H9 (cell line): ENCODE measurements at regions not wholly inside any gene's neighbourhood (a gene's known extent, or its start where the extent isn't known, plus 50 kb on each side); places are given as distances from the start of the nearest gene placed in this dataset.

Experiments
- DNase-seq: peaks from one replicate; pipeline ENCODE4 v3.0.0-alpha.2; 2017
- H2AFZ ChIP-seq: one replicate; pipeline ENCODE4 v1.6.1; 2013; ENCODE audit warnings: mild to moderate bottlenecking, low read length, control low read depth, moderate library complexity
- H2AK5ac ChIP-seq: 2 replicates; pipeline ENCODE4 v1.6.1; 2013; ENCODE audit warnings: low read length, control low read depth, mixed read lengths; ENCODE audit not compliant: insufficient read length
- H2BK120ac ChIP-seq: one replicate; pipeline ENCODE4 v1.6.1; 2013; ENCODE audit warnings: low read depth, mild to moderate bottlenecking, low read length, control low read depth, inconsistent platforms; ENCODE audit not compliant: poor library complexity, severe bottlenecking
- H2BK12ac ChIP-seq: 2 replicates; pipeline ENCODE4 v1.6.1; 2013; ENCODE audit warnings: low read length, control low read depth, mixed read lengths, low read depth; ENCODE audit not compliant: insufficient read length
- H2BK15ac ChIP-seq: 2 replicates; pipeline ENCODE4 v1.6.1; 2013; ENCODE audit warnings: low read depth, low read length, control low read depth
- H2BK20ac ChIP-seq: one replicate; pipeline ENCODE4 v1.6.1; 2013; ENCODE audit warnings: low read depth, mild to moderate bottlenecking, low read length, control low read depth, inconsistent platforms; ENCODE audit not compliant: poor library complexity, severe bottlenecking
- H2BK5ac ChIP-seq: 2 replicates; pipeline ENCODE4 v1.6.1; 2013; ENCODE audit warnings: low read length, control low read depth, mixed read lengths; ENCODE audit not compliant: insufficient read length
- H3K14ac ChIP-seq: 2 replicates; pipeline ENCODE4 v1.6.1; 2013; ENCODE audit warnings: low read length, control low read depth; ENCODE audit not compliant: insufficient read depth
- H3K18ac ChIP-seq: 2 replicates; pipeline ENCODE4 v1.6.1; 2013; ENCODE audit warnings: low read depth, mild to moderate bottlenecking, mixed read lengths, low read length, control low read depth; ENCODE audit not compliant: insufficient read length
- H3K23ac ChIP-seq: 2 replicates; pipeline ENCODE4 v1.6.1; 2013; ENCODE audit warnings: low read length, control low read depth, mixed read lengths, low read depth; ENCODE audit not compliant: insufficient read length
- H3K23me2 ChIP-seq: 2 replicates; pipeline ENCODE4 v1.6.1; 2013; ENCODE audit warnings: low read depth, mild to moderate bottlenecking, mixed read lengths, low read length, control low read depth; ENCODE audit not compliant: insufficient read length, poor library complexity, severe bottlenecking
- H3K27ac ChIP-seq: 2 replicates; pipeline ENCODE4 v1.5.1; 2013; ENCODE audit warnings: low read length, control low read depth, mixed read lengths, low read depth; ENCODE audit not compliant: insufficient read length
- H3K27me3 ChIP-seq: 2 replicates; pipeline ENCODE4 v1.6.1; 2013; ENCODE audit warnings: low read length, control low read depth, inconsistent platforms; ENCODE audit not compliant: insufficient read depth
- H3K4ac ChIP-seq: 2 replicates; pipeline ENCODE4 v1.6.1; 2013; ENCODE audit warnings: low read depth, mild to moderate bottlenecking, control low read depth, inconsistent platforms, low read length, moderate library complexity
- H3K4me1 ChIP-seq: 2 replicates; pipeline ENCODE4 v1.6.1; 2013; ENCODE audit warnings: low read length, control low read depth, inconsistent platforms; ENCODE audit not compliant: insufficient read depth
- H3K4me2 ChIP-seq: 2 replicates; pipeline ENCODE4 v1.6.1; 2013; ENCODE audit warnings: low read length, control low read depth, mixed read lengths; ENCODE audit not compliant: insufficient read length, insufficient read depth
- H3K56ac ChIP-seq: 2 replicates; pipeline ENCODE4 v1.6.1; 2013; ENCODE audit warnings: low read depth, mild to moderate bottlenecking, mixed read lengths, low read length, control low read depth; ENCODE audit not compliant: insufficient read length
- H3K79me1 ChIP-seq: 2 replicates; pipeline ENCODE4 v1.6.1; 2013; ENCODE audit warnings: low read depth, mild to moderate bottlenecking, moderate library complexity, low read length, control low read depth, inconsistent platforms; ENCODE audit not compliant: insufficient read depth, poor library complexity, severe bottlenecking
- H3K79me2 ChIP-seq: 2 replicates; pipeline ENCODE4 v1.6.1; 2013; ENCODE audit warnings: low read length, control low read depth, inconsistent platforms; ENCODE audit not compliant: insufficient read depth
- H3K9ac ChIP-seq: 2 replicates; pipeline ENCODE4 v1.6.1; 2013; ENCODE audit warnings: low read length, control low read depth, mixed read lengths; ENCODE audit not compliant: insufficient read length; ENCODE audit errors: extremely low read depth
- H3K9me3 ChIP-seq: one replicate; pipeline ENCODE4 v1.6.1; 2013; ENCODE audit warnings: low read depth, low read length, inconsistent platforms; ENCODE audit not compliant: control insufficient read depth
- H3T11ph ChIP-seq: one replicate; pipeline ENCODE4 v1.6.1; 2013; ENCODE audit warnings: mild to moderate bottlenecking, low read length, control low read depth, inconsistent platforms
- H4K20me1 ChIP-seq: one replicate; pipeline ENCODE4 v1.6.1; 2013; ENCODE audit not compliant: control insufficient read depth, insufficient read length, insufficient read depth
- H4K5ac ChIP-seq: 2 replicates; pipeline ENCODE4 v1.6.1; 2013; ENCODE audit warnings: low read depth, mild to moderate bottlenecking, mixed read lengths, low read length, control low read depth; ENCODE audit not compliant: insufficient read length
- H4K8ac ChIP-seq: replicated peaks from 2 replicates; pipeline ENCODE4 v1.6.1; 2013; ENCODE audit warnings: low read length, control low read depth, mixed read lengths, low read depth; ENCODE audit not compliant: insufficient read length
- H4K91ac ChIP-seq: 2 replicates; pipeline ENCODE4 v1.6.1; 2013; ENCODE audit warnings: low read depth, mild to moderate bottlenecking, moderate library complexity, mixed read lengths, low read length, control low read depth; ENCODE audit not compliant: insufficient read length
- H3K27ac Mint-ChIP-seq, 3 experiments: 2 replicates in 2 of 3; 3 replicates in 1 of 3; pipeline ENCODE4 v1.8.0; 2020 to 2021; ENCODE audit warnings: mixed read lengths in 3 of 3, mild to moderate bottlenecking in 1 of 3, moderate library complexity in 1 of 3
- H3K27me3 Mint-ChIP-seq: 2 replicates; pipeline ENCODE4 v1.8.0; 2021; ENCODE audit warnings: low read depth, mild to moderate bottlenecking, moderate library complexity, mixed read lengths
- H3K36me3 Mint-ChIP-seq, 3 experiments: 2 replicates in 2 of 3; 3 replicates in 1 of 3; pipeline ENCODE4 v1.8.0; 2020 to 2021; ENCODE audit warnings: low read depth in 3 of 3, mixed read lengths in 3 of 3; ENCODE audit not compliant: insufficient read depth in 1 of 3
- H3K4me1 Mint-ChIP-seq, 2 experiments: 2 replicates each; pipeline ENCODE4 v1.8.0; 2020; ENCODE audit warnings: mixed read lengths in 2 of 2
- H3K4me3 Mint-ChIP-seq, 2 experiments: 2 replicates in 1 of 2; 3 replicates in 1 of 2; pipeline ENCODE4 v1.8.0; 2020 to 2021; ENCODE audit warnings: mild to moderate bottlenecking in 2 of 2, mixed read lengths in 2 of 2, moderate library complexity in 1 of 2
- H3K9me3 Mint-ChIP-seq, 2 experiments: 2 replicates in 1 of 2; 3 replicates in 1 of 2; pipeline ENCODE4 v1.8.0; 2020; ENCODE audit warnings: mild to moderate bottlenecking in 2 of 2, mixed read lengths in 2 of 2, moderate library complexity in 1 of 2
- WGBS: extraction: QIAGEN DNeasy Blood & Tissue Kit; methylation state at CpG from one replicate; pipeline ENCODE4 v1.1.7; 2013; ENCODE audit warnings: missing lambda C conversion rate, low lambda C conversion rate, mixed read lengths; ENCODE audit not compliant: insufficient read length; ENCODE audit errors: extremely low coverage; 5-methylcytosine and 5-hydroxymethylcytosine counted together
- TF ChIP-seq, protein P1 (sequence below): fragments of 200-600 bp; sonication (generic); conservative IDR thresholded peaks from 3 replicates; pipeline ENCODE4 v1.8.0; 2021; ENCODE audit warnings: antibody characterized with exemption, mild to moderate bottlenecking

DNA sequence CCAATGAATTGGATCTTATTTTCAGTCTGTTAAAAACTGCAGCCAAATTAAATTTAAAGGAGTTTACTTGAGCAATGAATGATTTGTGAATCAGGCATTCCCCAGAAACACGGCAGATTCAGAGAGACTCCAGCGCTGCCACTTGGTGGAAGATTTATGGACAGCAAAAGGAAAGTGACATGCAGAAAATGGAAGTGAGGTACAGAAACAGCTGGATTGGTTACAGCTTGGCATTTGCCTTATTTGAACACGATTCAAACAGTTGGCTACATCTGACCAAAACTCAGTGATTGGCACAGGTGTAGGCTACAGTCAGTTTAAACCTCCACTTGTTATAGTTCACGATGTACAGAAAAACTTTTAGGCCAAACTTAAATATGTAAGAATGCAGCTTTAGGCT lies 257.6 kb upstream of the IMPG1 start:
- H2AFZ ChIP-seq, result no peak overlapping the region
- Mint-ChIP-seq H3K9me3 (peaks cover 19 to 28% of the 10 kb centered on the region in 2 experiments), H3K27ac (no peak overlapping the region), H3K4me3 (no peak overlapping the region), H3K36me3 (peaks cover 0 to 23% (median 8%) of the 10 kb centered on the region in 3 experiments; a peak in 5 of 7 replicates), H3K4me1 (peaks cover 9 to 16% of the 10 kb centered on the region in 2 experiments), H3K27me3 (no peaks in the 10 kb centered on the region)
- no peak overlapping the region for H2BK5ac ChIP-seq
- no peak overlapping the region for H4K91ac ChIP-seq
- no peaks in the 10 kb centered on the region for H4K20me1 ChIP-seq
- no peak overlapping the region for H3K14ac ChIP-seq
- H3K23ac ChIP-seq, result no peak overlapping the region
- no peaks in the 10 kb centered on the region for H3K27me3 ChIP-seq
- no peak overlapping the region for H3K56ac ChIP-seq
- H3T11ph ChIP-seq, result no peak overlapping the region
- no peaks in the 10 kb centered on the region for H3K79me1 ChIP-seq
- no peak overlapping the region for H3K4me2 ChIP-seq
- H3K4me1 ChIP-seq, result no peaks in the 10 kb centered on the region
- H3K23me2 ChIP-seq, result no peaks in the 10 kb centered on the region
- no peaks in the 10 kb centered on the region for H3K79me2 ChIP-seq
- no peak overlapping the region for H4K8ac ChIP-seq
- H3K4ac ChIP-seq, result no peak overlapping the region
- H3K9ac ChIP-seq, result no peak overlapping the region
- H2AK5ac ChIP-seq, result no peak overlapping the region
- H4K5ac ChIP-seq, result no peak overlapping the region
- no peak overlapping the region for H2BK12ac ChIP-seq
- no peak overlapping the region for H2BK120ac ChIP-seq
- no peak for DNase-seq
- H3K9me3 ChIP-seq, result no peaks in the 10 kb centered on the region
- no peak overlapping the region for H3K18ac ChIP-seq
- no peak overlapping the region for H2BK20ac ChIP-seq
- TF ChIP-seq, protein P1, sequence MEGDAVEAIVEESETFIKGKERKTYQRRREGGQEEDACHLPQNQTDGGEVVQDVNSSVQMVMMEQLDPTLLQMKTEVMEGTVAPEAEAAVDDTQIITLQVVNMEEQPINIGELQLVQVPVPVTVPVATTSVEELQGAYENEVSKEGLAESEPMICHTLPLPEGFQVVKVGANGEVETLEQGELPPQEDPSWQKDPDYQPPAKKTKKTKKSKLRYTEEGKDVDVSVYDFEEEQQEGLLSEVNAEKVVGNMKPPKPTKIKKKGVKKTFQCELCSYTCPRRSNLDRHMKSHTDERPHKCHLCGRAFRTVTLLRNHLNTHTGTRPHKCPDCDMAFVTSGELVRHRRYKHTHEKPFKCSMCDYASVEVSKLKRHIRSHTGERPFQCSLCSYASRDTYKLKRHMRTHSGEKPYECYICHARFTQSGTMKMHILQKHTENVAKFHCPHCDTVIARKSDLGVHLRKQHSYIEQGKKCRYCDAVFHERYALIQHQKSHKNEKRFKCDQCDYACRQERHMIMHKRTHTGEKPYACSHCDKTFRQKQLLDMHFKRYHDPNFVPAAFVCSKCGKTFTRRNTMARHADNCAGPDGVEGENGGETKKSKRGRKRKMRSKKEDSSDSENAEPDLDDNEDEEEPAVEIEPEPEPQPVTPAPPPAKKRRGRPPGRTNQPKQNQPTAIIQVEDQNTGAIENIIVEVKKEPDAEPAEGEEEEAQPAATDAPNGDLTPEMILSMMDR, result no peak
- no CpG with 5 or more reads among the region's 4 CpGs for WGBS
- H2BK15ac ChIP-seq, result no peak overlapping the region
- H3K27ac ChIP-seq, result no peak overlapping the region
